Liver (tissue), 8 donors: ENCODE measurements at regions not wholly inside any gene's neighbourhood (a gene's known extent, or its start where the extent isn't known, plus 50 kb on each side); places are given as distances from the start of the nearest gene placed in this dataset.

Experiments
- DNase-seq: peaks from one replicate; pipeline ENCODE4 v3.0.0-alpha.2; 2017; ENCODE audit warnings: low spot score
- H3K27ac ChIP-seq, 2 donors: one replicate each; pipeline ENCODE4 v1.7.0; 2013; ENCODE audit warnings: inconsistent platforms in 2 of 2, low read length in 2 of 2, control low read depth in 1 of 2, low read depth in 1 of 2, mild to moderate bottlenecking in 1 of 2
- H3K27me3 ChIP-seq, 4 donors: one replicate each; pipeline versions ENCODE4 v1.6.1 to v1.7.0; 2013; ENCODE audit warnings: low read length in 3 of 4, inconsistent platforms in 1 of 4, mild to moderate bottlenecking in 1 of 4, moderate library complexity in 1 of 4; ENCODE audit not compliant: control insufficient read depth in 4 of 4, insufficient read depth in 4 of 4
- H3K36me3 ChIP-seq, 4 donors: one replicate each; pipeline versions ENCODE4 v1.6.1 to v1.7.0; 2013; ENCODE audit warnings: low read length in 3 of 4, mild to moderate bottlenecking in 3 of 4, low read depth in 1 of 4, moderate library complexity in 1 of 4; ENCODE audit not compliant: control insufficient read depth in 4 of 4, insufficient read depth in 3 of 4
- H3K4me1 ChIP-seq, 4 donors: one replicate each; pipeline versions ENCODE4 v1.6.1 to v1.7.0; 2013; ENCODE audit warnings: low read length in 3 of 4, mild to moderate bottlenecking in 3 of 4, moderate library complexity in 1 of 4; ENCODE audit not compliant: control insufficient read depth in 4 of 4, insufficient read depth in 4 of 4
- H3K4me3 ChIP-seq, 3 donors: one replicate each; pipeline versions ENCODE4 v1.6.1 to v1.7.0; 2013; ENCODE audit warnings: low read length in 3 of 3, control low read depth in 1 of 3, low read depth in 1 of 3, mild to moderate bottlenecking in 1 of 3
- H3K9ac ChIP-seq, 2 donors: one replicate each; pipeline ENCODE4 v1.7.0; 2013; ENCODE audit warnings: low read length in 2 of 2, mild to moderate bottlenecking in 2 of 2, moderate library complexity in 2 of 2, control low read depth in 1 of 2, low read depth in 1 of 2
- H3K9me3 ChIP-seq, 4 donors: one replicate each; pipeline versions ENCODE4 v1.6.1 to v1.7.0; 2013; ENCODE audit warnings: low read length in 3 of 4; ENCODE audit not compliant: control insufficient read depth in 4 of 4
- EGR1 ChIP-seq, 2 donors: IDR thresholded peaks; 2 replicates each; pipeline ENCODE4 v1.6.1; 2016 to 2018; ENCODE audit warnings: antibody characterized with exemption in 2 of 2, low read depth in 2 of 2
- FOXA2 ChIP-seq: IDR thresholded peaks from 2 replicates; pipeline ENCODE4 v1.6.1; 2016; ENCODE audit warnings: antibody characterized with exemption
- HNF4G ChIP-seq: IDR thresholded peaks from 2 replicates; pipeline ENCODE4 v1.6.1; 2016; ENCODE audit warnings: antibody characterized with exemption
- JUND ChIP-seq, 2 donors: IDR thresholded peaks; 2 replicates each; pipeline ENCODE4 v1.6.1; 2016; ENCODE audit warnings: antibody characterized with exemption in 2 of 2
- NR2F2 ChIP-seq: IDR thresholded peaks from 2 replicates; pipeline ENCODE4 v1.6.1; 2016; ENCODE audit warnings: antibody characterized with exemption
- RAD21 ChIP-seq, 2 donors: IDR thresholded peaks; 2 replicates each; pipeline ENCODE4 v1.6.1; 2016; ENCODE audit warnings: antibody characterized with exemption in 2 of 2, mild to moderate bottlenecking in 2 of 2
- RXRA ChIP-seq, 2 donors: IDR thresholded peaks; 2 replicates each; pipeline ENCODE4 v1.6.1; 2017 to 2018; ENCODE audit warnings: antibody characterized with exemption in 2 of 2, mild to moderate bottlenecking in 1 of 2
- TAF1 ChIP-seq: conservative IDR thresholded peaks from 2 replicates; pipeline ENCODE4 v1.6.1; 2016; ENCODE audit warnings: antibody characterized with exemption, mild to moderate bottlenecking
- YY1 ChIP-seq: IDR thresholded peaks from 2 replicates; pipeline ENCODE4 v1.6.1; 2016; ENCODE audit warnings: antibody characterized with exemption, mild to moderate bottlenecking
- WGBS: extraction: QIAGEN DNeasy Blood & Tissue Kit; methylation state at CpG from one replicate; pipeline ENCODE4 v1.1.7; 2013; 5-methylcytosine and 5-hydroxymethylcytosine counted together
- TF ChIP-seq, protein P1 (sequence below): IDR thresholded peaks from 2 replicates; pipeline ENCODE4 v1.6.1; 2016; ENCODE audit warnings: antibody characterized with exemption
- TF ChIP-seq, protein P2 (sequence below): IDR thresholded peaks from 2 replicates; pipeline ENCODE4 v1.6.1; 2016; ENCODE audit warnings: antibody characterized with exemption
- TF ChIP-seq, protein P3 (sequence below): IDR thresholded peaks from 2 replicates; pipeline ENCODE4 v1.6.1; 2016; ENCODE audit warnings: antibody characterized with exemption
- TF ChIP-seq, protein P4 (sequence below): IDR thresholded peaks from 2 replicates; pipeline ENCODE4 v1.6.1; 2016; ENCODE audit warnings: antibody characterized with exemption, mild to moderate bottlenecking
- TF ChIP-seq, protein P5 (sequence below): fragments of 150-350 bp; IDR thresholded peaks from 2 replicates; pipeline ENCODE4 v1.5.1; 2017; ENCODE audit warnings: improper control_type of control experiment, low read depth, low read length; ENCODE audit not compliant: missing input control
- donor health status: healthy.
- donor health status: healthy.
- donor health status: healthy.
- donor health status: healthy.
- donor health status: healthy.

DNA sequence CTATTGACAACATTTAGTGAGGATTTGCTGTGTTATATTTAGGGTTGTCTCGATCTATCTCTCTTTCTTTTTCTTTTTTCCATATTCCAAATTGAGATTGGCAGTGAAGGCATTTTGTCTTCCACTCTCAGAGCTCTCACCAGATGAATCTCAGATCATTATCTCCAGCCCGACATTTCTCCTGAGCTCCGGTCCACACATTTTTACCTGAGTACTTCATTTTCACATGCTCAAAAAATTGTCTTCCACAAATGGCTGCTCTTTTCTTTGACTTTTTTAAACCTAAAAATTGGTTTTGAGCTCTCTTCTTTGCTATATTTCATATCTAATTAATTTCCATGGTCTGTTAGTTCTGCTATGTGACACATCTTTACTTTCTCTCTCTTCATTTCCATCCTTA is 56.9 kb upstream of the ASB17 start:
- DNase-seq, result no peak
- Histone ChIP-seq H3K4me3 (no peak overlapping the region), H3K4me1 (no peaks in the 10 kb centered on the region), H3K36me3 (no peaks in the 10 kb centered on the region), H3K9me3 (no peaks in the 10 kb centered on the region), H3K27me3 (peaks cover 0 to 7% (median 0%) of the 10 kb centered on the region in 4 donors), H3K27ac (no peak overlapping the region), H3K9ac (no peak overlapping the region)
- 73% methylated on average over 3 of the region's 3 CpGs for WGBS
- TF ChIP-seq, protein P1, sequence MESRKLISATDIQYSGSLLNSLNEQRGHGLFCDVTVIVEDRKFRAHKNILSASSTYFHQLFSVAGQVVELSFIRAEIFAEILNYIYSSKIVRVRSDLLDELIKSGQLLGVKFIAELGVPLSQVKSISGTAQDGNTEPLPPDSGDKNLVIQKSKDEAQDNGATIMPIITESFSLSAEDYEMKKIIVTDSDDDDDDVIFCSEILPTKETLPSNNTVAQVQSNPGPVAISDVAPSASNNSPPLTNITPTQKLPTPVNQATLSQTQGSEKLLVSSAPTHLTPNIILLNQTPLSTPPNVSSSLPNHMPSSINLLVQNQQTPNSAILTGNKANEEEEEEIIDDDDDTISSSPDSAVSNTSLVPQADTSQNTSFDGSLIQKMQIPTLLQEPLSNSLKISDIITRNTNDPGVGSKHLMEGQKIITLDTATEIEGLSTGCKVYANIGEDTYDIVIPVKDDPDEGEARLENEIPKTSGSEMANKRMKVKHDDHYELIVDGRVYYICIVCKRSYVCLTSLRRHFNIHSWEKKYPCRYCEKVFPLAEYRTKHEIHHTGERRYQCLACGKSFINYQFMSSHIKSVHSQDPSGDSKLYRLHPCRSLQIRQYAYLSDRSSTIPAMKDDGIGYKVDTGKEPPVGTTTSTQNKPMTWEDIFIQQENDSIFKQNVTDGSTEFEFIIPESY, result no peak
- TF ChIP-seq HNF4G (no peak), YY1 (no peak)
- TF ChIP-seq, protein P2, sequence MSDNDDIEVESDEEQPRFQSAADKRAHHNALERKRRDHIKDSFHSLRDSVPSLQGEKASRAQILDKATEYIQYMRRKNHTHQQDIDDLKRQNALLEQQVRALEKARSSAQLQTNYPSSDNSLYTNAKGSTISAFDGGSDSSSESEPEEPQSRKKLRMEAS, result no peak
- TF ChIP-seq, protein P3, sequence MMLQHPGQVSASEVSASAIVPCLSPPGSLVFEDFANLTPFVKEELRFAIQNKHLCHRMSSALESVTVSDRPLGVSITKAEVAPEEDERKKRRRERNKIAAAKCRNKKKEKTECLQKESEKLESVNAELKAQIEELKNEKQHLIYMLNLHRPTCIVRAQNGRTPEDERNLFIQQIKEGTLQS, result no peak

DNA sequence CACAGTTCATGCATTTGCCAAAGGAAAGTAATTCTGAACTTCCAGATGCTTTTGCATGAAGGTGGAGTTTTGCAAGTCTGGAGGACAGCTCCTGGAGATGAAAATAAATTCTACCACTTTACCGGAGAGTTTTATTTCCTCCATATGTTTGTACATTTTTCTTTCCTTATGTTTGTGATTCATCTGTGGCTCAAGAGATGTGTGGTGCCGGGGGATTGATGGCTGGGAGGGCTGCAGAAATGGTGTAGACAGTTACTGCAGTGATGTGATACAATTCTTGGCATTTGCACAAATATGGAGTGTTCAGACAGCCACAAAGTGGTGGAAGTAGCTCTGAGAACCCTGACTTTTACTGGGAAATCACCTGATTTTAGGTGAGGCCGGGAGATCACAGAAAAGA is 58.5 kb upstream of the ASB17 start:
- Histone ChIP-seq H3K27ac (no peak overlapping the region), H3K4me3 (no peak overlapping the region), H3K36me3 (no peaks in the 10 kb centered on the region), H3K9ac (no peak overlapping the region), H3K4me1 (no peaks in the 10 kb centered on the region), H3K27me3 (peaks cover 0 to 7% (median 0%) of the 10 kb centered on the region in 4 donors), H3K9me3 (no peaks in the 10 kb centered on the region)
- 64% methylated on average over 3 of the region's 3 CpGs for WGBS
- TF ChIP-seq RAD21 (IDR thresholded peaks at IDR 0.05) (no peak), TAF1 (no peak), JUND (IDR thresholded peaks at IDR 0.05) (no peak), EGR1 (IDR thresholded peaks at IDR 0.05; ENCODE audit: low read depth in 2 of 2) (no peak), RXRA (IDR thresholded peaks at IDR 0.05) (no peak), NR2F2 (no peak), YY1 (no peak), FOXA2 (no peak)
- TF ChIP-seq, protein P1, result no peak
- DNase-seq, result no peak

DNA sequence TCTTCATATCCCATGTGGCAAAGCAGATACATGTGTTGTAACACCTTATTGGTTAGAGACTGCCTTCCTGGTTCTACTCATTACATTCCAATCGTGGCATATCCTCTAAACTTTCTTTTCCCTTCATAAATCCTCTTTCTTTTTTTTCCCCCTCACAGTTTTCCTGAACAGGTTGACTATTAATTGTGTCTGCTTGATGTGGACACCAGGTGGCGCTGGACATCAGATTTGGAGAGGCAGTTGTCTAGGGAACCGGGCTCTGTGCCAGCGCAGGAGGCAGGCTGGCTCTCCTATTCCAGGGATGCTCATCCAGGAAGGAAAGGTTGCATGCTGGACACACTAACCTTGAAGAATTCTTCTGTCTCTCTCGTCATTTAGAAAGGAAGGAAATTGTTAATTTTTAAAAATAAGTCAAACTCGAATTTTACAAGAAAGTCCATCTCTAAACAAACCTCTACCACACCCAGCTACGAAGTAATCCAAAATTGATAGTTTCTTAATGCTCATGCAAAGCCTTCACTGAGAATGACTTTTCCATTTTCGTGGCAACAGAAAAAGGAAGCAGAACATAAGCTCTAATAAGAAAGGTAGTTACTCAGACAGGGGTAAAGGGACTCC is 59.4 kb upstream of the ASB17 start:
- Histone ChIP-seq H3K9ac (no peak overlapping the region), H3K36me3 (no peaks in the 10 kb centered on the region), H3K4me1 (no peaks in the 10 kb centered on the region), H3K27me3 (peaks cover 0 to 7% (median 0%) of the 10 kb centered on the region in 4 donors), H3K9me3 (no peaks in the 10 kb centered on the region), H3K27ac (no peak overlapping the region), H3K4me3 (no peak overlapping the region)
- DNase-seq, result peak; percentile 91
- WGBS, result 15% methylated on average over 8 of the region's 8 CpGs
- TF ChIP-seq FOXA2 (no peak), NR2F2 (no peak), EGR1 (IDR thresholded peaks at IDR 0.05; ENCODE audit: low read depth in 2 of 2) (no peak), YY1 (no peak), TAF1 (no peak)
- TF ChIP-seq, protein P4, sequence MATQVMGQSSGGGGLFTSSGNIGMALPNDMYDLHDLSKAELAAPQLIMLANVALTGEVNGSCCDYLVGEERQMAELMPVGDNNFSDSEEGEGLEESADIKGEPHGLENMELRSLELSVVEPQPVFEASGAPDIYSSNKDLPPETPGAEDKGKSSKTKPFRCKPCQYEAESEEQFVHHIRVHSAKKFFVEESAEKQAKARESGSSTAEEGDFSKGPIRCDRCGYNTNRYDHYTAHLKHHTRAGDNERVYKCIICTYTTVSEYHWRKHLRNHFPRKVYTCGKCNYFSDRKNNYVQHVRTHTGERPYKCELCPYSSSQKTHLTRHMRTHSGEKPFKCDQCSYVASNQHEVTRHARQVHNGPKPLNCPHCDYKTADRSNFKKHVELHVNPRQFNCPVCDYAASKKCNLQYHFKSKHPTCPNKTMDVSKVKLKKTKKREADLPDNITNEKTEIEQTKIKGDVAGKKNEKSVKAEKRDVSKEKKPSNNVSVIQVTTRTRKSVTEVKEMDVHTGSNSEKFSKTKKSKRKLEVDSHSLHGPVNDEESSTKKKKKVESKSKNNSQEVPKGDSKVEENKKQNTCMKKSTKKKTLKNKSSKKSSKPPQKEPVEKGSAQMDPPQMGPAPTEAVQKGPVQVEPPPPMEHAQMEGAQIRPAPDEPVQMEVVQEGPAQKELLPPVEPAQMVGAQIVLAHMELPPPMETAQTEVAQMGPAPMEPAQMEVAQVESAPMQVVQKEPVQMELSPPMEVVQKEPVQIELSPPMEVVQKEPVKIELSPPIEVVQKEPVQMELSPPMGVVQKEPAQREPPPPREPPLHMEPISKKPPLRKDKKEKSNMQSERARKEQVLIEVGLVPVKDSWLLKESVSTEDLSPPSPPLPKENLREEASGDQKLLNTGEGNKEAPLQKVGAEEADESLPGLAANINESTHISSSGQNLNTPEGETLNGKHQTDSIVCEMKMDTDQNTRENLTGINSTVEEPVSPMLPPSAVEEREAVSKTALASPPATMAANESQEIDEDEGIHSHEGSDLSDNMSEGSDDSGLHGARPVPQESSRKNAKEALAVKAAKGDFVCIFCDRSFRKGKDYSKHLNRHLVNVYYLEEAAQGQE, result no peak
- TF ChIP-seq, protein P5, sequence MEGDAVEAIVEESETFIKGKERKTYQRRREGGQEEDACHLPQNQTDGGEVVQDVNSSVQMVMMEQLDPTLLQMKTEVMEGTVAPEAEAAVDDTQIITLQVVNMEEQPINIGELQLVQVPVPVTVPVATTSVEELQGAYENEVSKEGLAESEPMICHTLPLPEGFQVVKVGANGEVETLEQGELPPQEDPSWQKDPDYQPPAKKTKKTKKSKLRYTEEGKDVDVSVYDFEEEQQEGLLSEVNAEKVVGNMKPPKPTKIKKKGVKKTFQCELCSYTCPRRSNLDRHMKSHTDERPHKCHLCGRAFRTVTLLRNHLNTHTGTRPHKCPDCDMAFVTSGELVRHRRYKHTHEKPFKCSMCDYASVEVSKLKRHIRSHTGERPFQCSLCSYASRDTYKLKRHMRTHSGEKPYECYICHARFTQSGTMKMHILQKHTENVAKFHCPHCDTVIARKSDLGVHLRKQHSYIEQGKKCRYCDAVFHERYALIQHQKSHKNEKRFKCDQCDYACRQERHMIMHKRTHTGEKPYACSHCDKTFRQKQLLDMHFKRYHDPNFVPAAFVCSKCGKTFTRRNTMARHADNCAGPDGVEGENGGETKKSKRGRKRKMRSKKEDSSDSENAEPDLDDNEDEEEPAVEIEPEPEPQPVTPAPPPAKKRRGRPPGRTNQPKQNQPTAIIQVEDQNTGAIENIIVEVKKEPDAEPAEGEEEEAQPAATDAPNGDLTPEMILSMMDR, result peak; percentile 80
- TF ChIP-seq, protein P3, result no peak
- TF ChIP-seq, protein P1, result no peak
